ENCODE measurements at regions not wholly inside any gene's neighbourhood (a gene's known extent, or its start where the extent isn't known, plus 50 kb on each side); places are given as distances from the start of the nearest gene placed in this dataset.

- Histone ChIP-seq H3K4me2 (ENCODE audit: low read length) (no peak overlapping the region), H3K4me1 (ENCODE audit: control insufficient read depth, insufficient read depth, low read length) (no peaks in the 10 kb centered on the region), H3K27me3 (ENCODE audit: control insufficient read depth, insufficient read depth, low read length) (peaks cover 14% of the 10 kb centered on the region), H3K9me3 (replicated peaks; ENCODE audit: low read length) (no peaks in the 10 kb centered on the region), H3K36me3 (ENCODE audit: insufficient read depth, low read length) (no peaks in the 10 kb centered on the region), H3K9ac (ENCODE audit: low read depth, low read length) (no peak overlapping the region), H3K4me3 (ENCODE audit: low read length) (no peak overlapping the region)
Observed at GRCh38 chr14:71228711-71229110, 321.5 kb downstream of the PCNX1 start.

- Histone ChIP-seq H3K4me3 (ENCODE audit: low read length) (no peak overlapping the region), H3K27me3 (ENCODE audit: control insufficient read depth, insufficient read depth, low read length) (peaks cover 14% of the 10 kb centered on the region), H3K9ac (ENCODE audit: low read depth, low read length) (no peak overlapping the region), H3K4me2 (ENCODE audit: low read length) (no peak overlapping the region), H3K9me3 (replicated peaks; ENCODE audit: low read length) (no peaks in the 10 kb centered on the region), H3K36me3 (ENCODE audit: insufficient read depth, low read length) (no peaks in the 10 kb centered on the region), H3K4me1 (ENCODE audit: control insufficient read depth, insufficient read depth, low read length) (no peaks in the 10 kb centered on the region)
Observed at GRCh38 chr14:71229875-71230274, 322.6 kb downstream of the PCNX1 start.

DNA sequence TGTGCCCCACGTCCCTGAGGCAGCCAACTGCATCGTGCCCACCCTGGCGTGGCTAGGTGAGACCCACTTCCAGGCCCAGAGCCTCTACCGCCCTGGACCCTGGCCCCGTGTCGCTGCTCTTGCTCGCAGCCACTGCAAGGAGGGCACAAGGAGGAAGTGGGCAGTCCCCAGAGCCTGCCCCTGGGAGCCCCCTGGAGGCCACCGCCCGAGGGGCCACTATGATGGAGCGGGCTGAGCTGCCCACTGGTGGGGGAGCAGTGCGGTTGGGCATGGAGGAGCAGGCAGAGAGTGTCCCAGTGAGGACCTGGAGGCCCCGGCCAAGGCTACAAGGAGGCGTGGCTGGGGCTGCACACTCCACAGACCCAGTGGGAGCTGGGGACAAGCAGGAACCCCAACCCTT is 323.6 kb downstream of the PCNX1 start:
- Histone ChIP-seq H3K36me3 (ENCODE audit: insufficient read depth, low read length) (no peaks in the 10 kb centered on the region), H3K4me1 (ENCODE audit: control insufficient read depth, insufficient read depth, low read length) (no peaks in the 10 kb centered on the region), H3K4me2 (ENCODE audit: low read length) (no peak overlapping the region), H3K27me3 (ENCODE audit: control insufficient read depth, insufficient read depth, low read length) (peaks cover 14% of the 10 kb centered on the region), H3K4me3 (ENCODE audit: low read length) (no peak overlapping the region), H3K9ac (ENCODE audit: low read depth, low read length) (no peak overlapping the region), H3K9me3 (replicated peaks; ENCODE audit: low read length) (no peaks in the 10 kb centered on the region)

DNA sequence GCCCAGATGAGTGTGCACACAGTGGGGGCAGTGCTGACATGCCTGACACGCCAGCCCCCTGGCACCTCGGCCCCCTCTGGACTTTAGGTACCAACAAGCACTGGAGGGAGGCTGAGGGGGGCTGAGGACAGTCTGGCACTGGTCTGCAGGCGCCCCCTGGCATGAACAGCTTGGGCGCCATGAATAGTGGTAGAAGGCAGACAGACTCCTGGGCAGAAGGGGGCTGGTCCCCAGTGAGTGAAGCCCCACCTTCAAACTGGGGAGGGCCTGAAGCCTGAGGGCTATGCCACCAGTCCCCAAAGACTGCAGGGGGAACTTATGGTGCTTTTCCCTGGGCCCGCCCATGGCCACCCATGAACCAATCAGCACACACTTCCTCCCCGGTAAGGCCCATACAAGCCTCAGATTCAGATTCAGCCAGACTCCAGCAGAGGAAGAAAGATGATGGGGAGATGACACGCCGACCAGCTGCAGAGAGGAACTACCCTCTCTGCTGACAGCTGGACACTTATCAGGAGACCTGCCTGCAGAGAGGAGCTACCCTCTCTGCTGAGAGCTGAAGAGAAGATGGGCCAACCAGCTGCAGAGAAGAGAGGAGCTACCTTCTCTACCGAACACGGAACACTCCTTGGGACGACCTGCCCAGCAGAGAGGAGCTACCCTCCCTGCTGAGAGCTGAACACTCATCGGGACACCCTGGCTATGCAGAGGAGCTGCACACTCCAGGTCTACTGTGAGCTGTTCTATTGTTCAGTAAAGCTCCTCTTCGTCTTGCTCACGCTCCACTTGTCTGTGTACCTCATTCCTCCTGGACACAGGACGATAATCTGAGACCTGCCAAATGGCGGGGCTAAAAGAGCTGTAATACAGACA is 324.5 kb downstream of the PCNX1 start:
- Histone ChIP-seq H3K36me3 (ENCODE audit: insufficient read depth, low read length) (no peaks in the 10 kb centered on the region), H3K4me1 (ENCODE audit: control insufficient read depth, insufficient read depth, low read length) (no peaks in the 10 kb centered on the region), H3K27me3 (ENCODE audit: control insufficient read depth, insufficient read depth, low read length) (peaks cover 14% of the 10 kb centered on the region), H3K9ac (ENCODE audit: low read depth, low read length) (no peak overlapping the region), H3K4me3 (ENCODE audit: low read length) (no peak overlapping the region), H3K4me2 (ENCODE audit: low read length) (no peak overlapping the region), H3K9me3 (replicated peaks; ENCODE audit: low read length) (no peaks in the 10 kb centered on the region)

DNA sequence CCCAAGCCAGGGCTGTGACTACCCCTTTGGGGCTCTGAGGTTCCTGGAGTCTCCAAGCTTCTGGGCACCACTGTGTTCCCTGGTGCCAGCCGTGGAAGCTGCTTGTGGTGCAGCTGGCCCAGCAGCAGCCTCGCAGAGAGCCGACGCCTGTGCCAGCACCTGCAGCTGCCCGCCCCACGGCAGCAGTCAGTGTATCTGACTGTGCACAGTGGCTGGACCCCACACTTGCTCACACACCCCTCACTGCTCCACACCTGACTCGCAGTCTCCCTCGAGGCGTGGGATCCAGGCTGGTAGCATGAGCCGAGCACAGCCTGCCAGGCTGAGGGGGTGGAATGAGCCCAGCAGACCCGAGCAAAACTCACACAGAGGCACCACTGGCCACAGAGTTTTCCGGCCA is 325.2 kb downstream of the PCNX1 start:
- H3K27me3 ChIP-seq (ENCODE audit: control insufficient read depth, insufficient read depth, low read length) = peaks cover 14% of the 10 kb centered on the region
- no peak overlapping the region for H3K4me3 ChIP-seq (ENCODE audit: low read length)
- no peak overlapping the region for H3K9ac ChIP-seq (ENCODE audit: low read depth, low read length)

GRCh38 chr14:71235875-71236274 is 328.6 kb downstream of the PCNX1 start:
- no peaks in the 10 kb centered on the region for H3K36me3 ChIP-seq (ENCODE audit: insufficient read depth, low read length)
- no peaks in the 10 kb centered on the region for H3K9me3 ChIP-seq (replicated peaks; ENCODE audit: low read length)
- H3K4me3 ChIP-seq (ENCODE audit: low read length) = no peak overlapping the region
- no peak overlapping the region for H3K4me2 ChIP-seq (ENCODE audit: low read length)
- H3K27me3 ChIP-seq (ENCODE audit: control insufficient read depth, insufficient read depth, low read length) = peaks cover 14% of the 10 kb centered on the region
- no peak overlapping the region for H3K9ac ChIP-seq (ENCODE audit: low read depth, low read length)
- H3K4me1 ChIP-seq (ENCODE audit: control insufficient read depth, insufficient read depth, low read length) = no peaks in the 10 kb centered on the region

More for the DNA sequence above, 325.2 kb downstream of the PCNX1 start:
- H3K9me3 ChIP-seq (replicated peaks; ENCODE audit: low read length) = no peaks in the 10 kb centered on the region
- no peak overlapping the region for H3K4me2 ChIP-seq (ENCODE audit: low read length)
- no peaks in the 10 kb centered on the region for H3K36me3 ChIP-seq (ENCODE audit: insufficient read depth, low read length)
- no peaks in the 10 kb centered on the region for H3K4me1 ChIP-seq (ENCODE audit: control insufficient read depth, insufficient read depth, low read length)

- Histone ChIP-seq H3K4me3 (ENCODE audit: low read length) (no peak overlapping the region), H3K9ac (ENCODE audit: low read depth, low read length) (no peak overlapping the region), H3K9me3 (replicated peaks; ENCODE audit: low read length) (no peaks in the 10 kb centered on the region), H3K4me1 (ENCODE audit: control insufficient read depth, insufficient read depth, low read length) (no peaks in the 10 kb centered on the region), H3K4me2 (ENCODE audit: low read length) (no peak overlapping the region), H3K36me3 (ENCODE audit: insufficient read depth, low read length) (no peaks in the 10 kb centered on the region), H3K27me3 (ENCODE audit: control insufficient read depth, insufficient read depth, low read length) (peaks cover 14% of the 10 kb centered on the region)
Observed at GRCh38 chr14:71236487-71236886, 329.2 kb downstream of the PCNX1 start.

GRCh38 chr14:71237556-71237955 is 330.3 kb downstream of the PCNX1 start:
- Histone ChIP-seq H3K36me3 (ENCODE audit: insufficient read depth, low read length) (no peaks in the 10 kb centered on the region), H3K9me3 (replicated peaks; ENCODE audit: low read length) (no peaks in the 10 kb centered on the region), H3K4me2 (ENCODE audit: low read length) (no peak overlapping the region), H3K27me3 (ENCODE audit: control insufficient read depth, insufficient read depth, low read length) (peaks cover 8% of the 10 kb centered on the region), H3K4me1 (ENCODE audit: control insufficient read depth, insufficient read depth, low read length) (peaks cover 10% of the 10 kb centered on the region), H3K4me3 (ENCODE audit: low read length) (no peak overlapping the region), H3K9ac (ENCODE audit: low read depth, low read length) (no peak overlapping the region)

DNA sequence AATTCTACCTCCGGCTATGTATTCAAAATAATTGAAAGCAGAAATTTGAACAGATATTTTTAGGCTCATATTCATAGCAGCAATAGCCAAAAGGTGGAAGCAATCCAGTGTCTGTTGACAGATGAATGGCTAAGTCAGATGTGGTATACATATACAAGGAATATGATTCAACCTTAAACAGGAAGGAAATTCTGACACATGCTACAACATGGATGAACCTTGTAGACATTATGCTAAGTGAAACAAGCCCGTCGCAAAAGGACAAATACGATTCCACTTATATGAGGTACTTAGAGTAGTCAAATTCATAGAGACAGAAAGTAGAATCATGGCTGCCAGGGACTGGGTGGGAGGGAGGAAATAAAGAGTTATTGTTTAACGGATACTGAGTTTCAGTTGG is 331.6 kb downstream of the PCNX1 start:
- no peaks in the 10 kb centered on the region for H3K36me3 ChIP-seq (ENCODE audit: insufficient read depth, low read length)
- no peak overlapping the region for H3K4me3 ChIP-seq (ENCODE audit: low read length)
- peaks cover 21% of the 10 kb centered on the region for H3K4me1 ChIP-seq (ENCODE audit: control insufficient read depth, insufficient read depth, low read length)
- H3K4me2 ChIP-seq (ENCODE audit: low read length) = no peak overlapping the region
- H3K9ac ChIP-seq (ENCODE audit: low read depth, low read length) = no peak overlapping the region
- H3K9me3 ChIP-seq (replicated peaks; ENCODE audit: low read length) = no peaks in the 10 kb centered on the region
- H3K27me3 ChIP-seq (ENCODE audit: control insufficient read depth, insufficient read depth, low read length) = no peaks in the 10 kb centered on the region

- H3K4me2 ChIP-seq (ENCODE audit: low read length) = no peak overlapping the region
- no peaks in the 10 kb centered on the region for H3K36me3 ChIP-seq (ENCODE audit: insufficient read depth, low read length)
- H3K4me1 ChIP-seq (ENCODE audit: control insufficient read depth, insufficient read depth, low read length) = peaks cover 30% of the 10 kb centered on the region
- no peak overlapping the region for H3K4me3 ChIP-seq (ENCODE audit: low read length)
- no peaks in the 10 kb centered on the region for H3K27me3 ChIP-seq (ENCODE audit: control insufficient read depth, insufficient read depth, low read length)
- H3K9ac ChIP-seq (ENCODE audit: low read depth, low read length) = no peak overlapping the region
- no peaks in the 10 kb centered on the region for H3K9me3 ChIP-seq (replicated peaks; ENCODE audit: low read length)
Observed at GRCh38 chr14:71240171-71240570, 332.9 kb downstream of the PCNX1 start.

- Histone ChIP-seq H3K9me3 (replicated peaks; ENCODE audit: low read length) (no peaks in the 10 kb centered on the region), H3K36me3 (ENCODE audit: insufficient read depth, low read length) (no peaks in the 10 kb centered on the region), H3K4me1 (ENCODE audit: control insufficient read depth, insufficient read depth, low read length) (peaks cover 30% of the 10 kb centered on the region), H3K4me2 (ENCODE audit: low read length) (no peak overlapping the region), H3K27me3 (ENCODE audit: control insufficient read depth, insufficient read depth, low read length) (no peaks in the 10 kb centered on the region), H3K4me3 (ENCODE audit: low read length) (no peak overlapping the region), H3K9ac (ENCODE audit: low read depth, low read length) (no peak overlapping the region)
Observed at GRCh38 chr14:71240866-71241520, 333.7 kb downstream of the PCNX1 start.

Measured in skeletal muscle satellite cell (primary cell).